ENCODE measurements at regions not wholly inside any gene's neighbourhood (a gene's known extent, or its start where the extent isn't known, plus 50 kb on each side); places are given as distances from the start of the nearest gene placed in this dataset.

DNA sequence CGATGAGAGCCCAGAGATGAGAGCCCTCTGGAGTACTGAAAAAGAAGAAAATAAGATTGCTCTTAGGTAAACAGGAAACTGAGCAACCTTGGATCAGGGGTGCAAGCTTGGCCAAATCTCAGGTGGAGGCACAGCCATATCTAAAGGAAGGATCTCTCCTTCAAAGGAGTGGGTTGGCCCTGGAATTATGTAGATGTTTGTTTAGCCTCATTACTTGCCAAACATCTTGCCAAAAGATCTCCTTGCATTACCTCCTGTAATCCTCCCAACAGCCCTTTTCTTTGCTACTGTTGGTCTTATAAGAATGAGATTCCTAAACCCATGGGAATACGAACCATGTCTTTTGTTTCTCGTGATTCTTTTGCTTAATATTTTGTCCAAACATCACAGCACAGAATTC, 332.6 kb upstream of the NCKAP5 start:
- intact Hi-C loops (cut with DNase I; ENCODE audit: low total_unique reads), result no loop called here
- DNase-seq, result no peak

DNA sequence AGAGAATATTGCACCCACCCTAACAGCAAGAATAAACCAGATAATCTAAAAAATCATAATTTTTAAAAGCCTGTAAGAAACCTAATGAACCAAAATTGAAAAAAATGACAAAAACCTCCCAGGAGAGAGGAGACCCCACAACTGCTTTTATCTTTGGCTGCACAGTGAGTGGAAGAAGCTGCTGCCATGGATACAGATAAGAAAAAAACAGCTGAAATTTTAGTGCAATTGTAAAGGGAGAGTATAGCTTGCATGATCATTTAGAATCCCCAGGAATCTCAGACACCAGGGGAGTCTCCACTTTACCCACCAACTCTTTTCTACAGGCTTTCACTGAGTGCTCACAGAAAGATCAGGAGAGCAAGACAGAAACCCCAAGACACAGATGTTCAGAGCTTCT, 338.1 kb upstream of the NCKAP5 start:
- no peak overlapping the region for H3K27ac ChIP-seq
- no peaks in the 10 kb centered on the region for H3K9me3 ChIP-seq
- intact Hi-C loops (cut with DNase I; ENCODE audit: low total_unique reads), result no loop called here

More for the DNA sequence above, 332.6 kb upstream of the NCKAP5 start:
- Histone ChIP-seq H3K36me3 (ENCODE audit: low read depth, missing control alignments) (no peaks in the 10 kb centered on the region), H3K27me3 (no peaks in the 10 kb centered on the region), H3K4me1 (no peaks in the 10 kb centered on the region), H3K4me3 (no peak overlapping the region), H3K27ac (no peak overlapping the region), H3K9me3 (no peaks in the 10 kb centered on the region)
- TF ChIP-seq, protein P1, sequence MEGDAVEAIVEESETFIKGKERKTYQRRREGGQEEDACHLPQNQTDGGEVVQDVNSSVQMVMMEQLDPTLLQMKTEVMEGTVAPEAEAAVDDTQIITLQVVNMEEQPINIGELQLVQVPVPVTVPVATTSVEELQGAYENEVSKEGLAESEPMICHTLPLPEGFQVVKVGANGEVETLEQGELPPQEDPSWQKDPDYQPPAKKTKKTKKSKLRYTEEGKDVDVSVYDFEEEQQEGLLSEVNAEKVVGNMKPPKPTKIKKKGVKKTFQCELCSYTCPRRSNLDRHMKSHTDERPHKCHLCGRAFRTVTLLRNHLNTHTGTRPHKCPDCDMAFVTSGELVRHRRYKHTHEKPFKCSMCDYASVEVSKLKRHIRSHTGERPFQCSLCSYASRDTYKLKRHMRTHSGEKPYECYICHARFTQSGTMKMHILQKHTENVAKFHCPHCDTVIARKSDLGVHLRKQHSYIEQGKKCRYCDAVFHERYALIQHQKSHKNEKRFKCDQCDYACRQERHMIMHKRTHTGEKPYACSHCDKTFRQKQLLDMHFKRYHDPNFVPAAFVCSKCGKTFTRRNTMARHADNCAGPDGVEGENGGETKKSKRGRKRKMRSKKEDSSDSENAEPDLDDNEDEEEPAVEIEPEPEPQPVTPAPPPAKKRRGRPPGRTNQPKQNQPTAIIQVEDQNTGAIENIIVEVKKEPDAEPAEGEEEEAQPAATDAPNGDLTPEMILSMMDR (IDR thresholded peaks at IDR 0.05), result no peak
- no peak for TF ChIP-seq POLR2A (IDR thresholded peaks at IDR 0.05)
- 77 to 81% methylated on average over 3 of the region's 3 CpGs for WGBS, 2 donors

DNA sequence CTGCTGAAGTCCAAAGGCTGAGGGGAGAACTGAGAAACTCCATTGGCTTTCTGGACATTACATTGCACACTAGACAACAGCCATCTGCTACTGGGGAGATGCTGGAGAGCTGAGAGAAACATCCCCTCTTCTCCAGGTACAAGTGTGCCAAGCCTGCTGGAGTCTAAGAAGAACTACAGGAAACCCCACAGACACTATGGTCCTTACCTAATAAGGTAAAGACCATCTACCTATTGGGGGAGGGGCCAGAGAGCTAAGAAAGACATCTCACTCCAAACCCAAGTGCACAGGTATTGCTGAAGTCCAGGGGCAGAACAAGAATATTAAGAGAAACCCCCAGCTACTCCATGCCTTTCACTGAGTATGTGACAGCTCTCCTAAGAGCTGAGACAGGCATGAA, 338.7 kb upstream of the NCKAP5 start:
- no peaks in the 10 kb centered on the region for H3K27me3 ChIP-seq
- TF ChIP-seq, protein P1 (IDR thresholded peaks at IDR 0.05), result no peak
- TF ChIP-seq POLR2A (IDR thresholded peaks at IDR 0.05), result no peak
- no peak for DNase-seq
- H3K9me3 ChIP-seq, result no peaks in the 10 kb centered on the region
- H3K27ac ChIP-seq, result no peak overlapping the region
- H3K4me1 ChIP-seq, result no peaks in the 10 kb centered on the region
- no peaks in the 10 kb centered on the region for H3K36me3 ChIP-seq (ENCODE audit: low read depth, missing control alignments)
- intact Hi-C loops (cut with DNase I; ENCODE audit: low total_unique reads), result no loop called here
- H3K4me3 ChIP-seq, result no peak overlapping the region

More for the DNA sequence above, 338.1 kb upstream of the NCKAP5 start:
- no peak overlapping the region for H3K4me3 ChIP-seq
- DNase-seq, result no peak
- H3K27me3 ChIP-seq, result no peaks in the 10 kb centered on the region
- H3K36me3 ChIP-seq (ENCODE audit: low read depth, missing control alignments), result no peaks in the 10 kb centered on the region
- TF ChIP-seq, protein P1 (IDR thresholded peaks at IDR 0.05), result no peak
- no peak for TF ChIP-seq POLR2A (IDR thresholded peaks at IDR 0.05)
- H3K4me1 ChIP-seq, result no peaks in the 10 kb centered on the region

DNA sequence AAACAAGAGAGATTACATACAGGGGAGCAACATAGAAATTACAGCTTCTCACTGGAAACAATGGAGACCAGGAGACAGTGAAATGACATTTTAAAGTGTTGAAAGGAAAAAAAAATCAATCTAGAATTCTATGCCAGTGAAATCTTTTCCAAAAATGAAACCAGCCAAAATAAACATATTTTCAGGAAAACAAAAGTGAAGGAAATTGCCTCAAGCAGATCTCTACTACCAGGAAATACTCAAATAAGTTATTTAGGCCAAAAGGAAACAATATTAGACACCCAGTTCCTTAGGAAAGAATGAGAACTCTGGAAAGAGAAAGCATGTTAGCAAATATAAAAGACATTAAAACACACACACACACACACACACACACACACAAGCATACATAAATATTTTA, 339.9 kb upstream of the NCKAP5 start:
- H3K27ac ChIP-seq, result no peak overlapping the region
- DNase-seq, result no peak
- TF ChIP-seq, protein P1 (IDR thresholded peaks at IDR 0.05), result no peak
- TF ChIP-seq POLR2A (IDR thresholded peaks at IDR 0.05), result no peak
- no peaks in the 10 kb centered on the region for H3K27me3 ChIP-seq
- H3K4me3 ChIP-seq, result no peak overlapping the region
- H3K36me3 ChIP-seq (ENCODE audit: low read depth, missing control alignments), result no peaks in the 10 kb centered on the region
- no peaks in the 10 kb centered on the region for H3K4me1 ChIP-seq
- intact Hi-C loops (cut with DNase I; ENCODE audit: low total_unique reads), result no loop called here
- no peaks in the 10 kb centered on the region for H3K9me3 ChIP-seq

DNA sequence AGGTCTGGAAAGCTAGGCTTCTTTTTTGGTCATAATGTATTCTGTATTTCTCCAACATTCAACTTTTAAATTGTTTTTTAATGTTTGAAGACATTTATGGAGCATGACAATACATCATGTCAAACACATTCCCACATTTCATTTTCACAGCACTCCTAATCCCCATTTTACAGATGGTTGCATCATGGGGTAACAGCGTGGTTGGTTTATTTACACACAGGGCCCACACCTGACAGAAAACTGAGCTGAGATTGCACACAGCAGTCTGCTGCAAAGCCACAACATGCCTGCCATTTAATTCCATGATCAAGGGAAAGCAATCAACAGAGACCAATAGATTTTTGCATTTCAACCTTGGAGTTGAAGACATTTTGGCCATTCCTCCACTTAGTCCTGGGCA, 335.7 kb upstream of the MGAT5 start:
- Histone ChIP-seq H3K27ac (no peak overlapping the region), H3K4me3 (no peak overlapping the region), H3K36me3 (ENCODE audit: low read depth, missing control alignments) (no peaks in the 10 kb centered on the region), H3K27me3 (no peaks in the 10 kb centered on the region), H3K9me3 (no peaks in the 10 kb centered on the region), H3K4me1 (no peaks in the 10 kb centered on the region)
- 92 to 95% methylated on average over 1 of the region's 1 CpG for WGBS, 2 donors
- TF ChIP-seq, protein P1 (IDR thresholded peaks at IDR 0.05), result no peak
- TF ChIP-seq POLR2A (IDR thresholded peaks at IDR 0.05), result no peak
- intact Hi-C loops (cut with DNase I; ENCODE audit: low total_unique reads), result no loop called here
- no peak for DNase-seq
